Urinary bladder (tissue), 3 donors: ENCODE measurements at regions not wholly inside any gene's neighbourhood (a gene's known extent, or its start where the extent isn't known, plus 50 kb on each side); places are given as distances from the start of the nearest gene placed in this dataset.
"Not testable (repeated sequence)": the region's sequence is repeated elsewhere in the genome, so short reads cannot be mapped to it uniquely, and the experiment has no call there.

Experiments used
- DNase-seq: peaks from one replicate; pipeline ENCODE4 v3.0.0-alpha.2; 2015; ENCODE audit errors: extremely low spot score
- H3K27ac ChIP-seq: one replicate; pipeline ENCODE4 v1.5.1; 2013; ENCODE audit warnings: low read depth, mild to moderate bottlenecking, moderate library complexity
- H3K36me3 ChIP-seq: one replicate; pipeline ENCODE4 v1.6.1; 2013; ENCODE audit warnings: mild to moderate bottlenecking, moderate library complexity; ENCODE audit not compliant: insufficient read depth
- H3K4me1 ChIP-seq: one replicate; pipeline ENCODE4 v1.6.1; 2013; ENCODE audit warnings: mild to moderate bottlenecking, moderate library complexity; ENCODE audit not compliant: insufficient read depth
- H3K4me3 ChIP-seq: one replicate; pipeline ENCODE4 v1.5.1; 2013; ENCODE audit warnings: low read depth, low read length
- WGBS: extraction: QIAGEN DNeasy Blood & Tissue Kit; methylation state at CpG from one replicate; pipeline ENCODE4 v1.1.7; 2013; 5-methylcytosine and 5-hydroxymethylcytosine counted together
- donor health status: healthy with polysubstance abuse.
- donor health status: healthy.

DNA sequence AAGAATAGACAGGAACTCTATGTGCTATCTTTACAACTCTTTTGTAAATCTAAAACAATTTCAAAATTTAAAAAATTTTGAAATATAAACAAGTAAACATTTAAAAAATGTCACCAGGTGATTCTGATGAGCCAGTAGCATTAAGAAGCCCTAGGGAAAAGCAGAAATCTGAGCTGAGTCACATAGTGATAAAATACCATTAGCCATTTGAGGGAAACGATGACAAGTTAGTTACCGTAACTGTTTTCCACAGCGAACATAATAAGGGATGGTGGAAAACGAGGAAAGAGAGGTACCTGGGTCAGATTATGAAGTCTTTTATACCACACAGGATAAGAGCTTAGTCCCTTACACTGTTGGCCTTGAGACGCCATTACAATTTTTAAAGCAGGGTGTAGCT lies 55.5 kb downstream of the PRR15 start:
- Histone ChIP-seq H3K36me3 (no peaks in the 10 kb centered on the region), H3K27ac (no peak overlapping the region), H3K4me3 (no peak overlapping the region), H3K4me1 (no peaks in the 10 kb centered on the region)
- 90% methylated on average over 5 of the region's 5 CpGs for WGBS
- DNase-seq = no peak

DNA sequence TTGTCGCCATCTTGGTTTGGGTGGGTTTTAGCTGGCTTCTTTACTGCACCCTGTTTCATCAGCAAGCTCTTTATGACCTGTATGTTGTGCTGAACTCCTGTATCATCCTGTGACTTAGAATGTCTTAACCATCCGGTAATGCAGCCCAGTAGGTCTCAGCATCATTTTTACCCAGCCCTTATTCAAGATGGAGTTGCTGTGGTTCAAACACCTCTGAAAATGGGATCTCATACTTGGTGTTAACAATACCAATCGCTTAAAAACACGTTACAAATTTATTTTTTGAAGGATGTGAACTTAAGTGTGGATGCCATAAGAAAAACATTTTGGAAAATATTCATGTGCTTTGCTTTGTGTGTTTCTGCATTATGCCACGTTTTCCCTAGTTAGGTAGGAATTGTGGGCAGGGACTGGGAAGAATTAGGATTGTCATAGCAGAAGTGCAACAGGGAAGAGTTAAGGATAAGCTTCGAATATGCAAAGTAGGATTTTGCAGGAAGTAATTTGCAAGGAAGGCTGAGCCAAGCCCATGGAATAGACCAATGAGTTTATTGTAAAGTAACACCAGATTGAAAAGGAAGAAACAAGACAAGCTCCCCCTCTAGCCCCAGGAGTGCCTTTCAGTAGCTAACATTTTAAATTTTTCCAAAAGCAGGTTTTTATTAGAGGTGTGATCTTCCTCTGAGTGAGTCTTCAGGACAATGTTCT lies 56.4 kb downstream of the PRR15 start:
- 68% methylated on average over 6 of the region's 6 CpGs for WGBS
- no peaks in the 10 kb centered on the region for H3K36me3 ChIP-seq
- no peak overlapping the region for H3K4me3 ChIP-seq
- no peaks in the 10 kb centered on the region for H3K4me1 ChIP-seq
- DNase-seq = no peak
- no peak overlapping the region for H3K27ac ChIP-seq

DNA sequence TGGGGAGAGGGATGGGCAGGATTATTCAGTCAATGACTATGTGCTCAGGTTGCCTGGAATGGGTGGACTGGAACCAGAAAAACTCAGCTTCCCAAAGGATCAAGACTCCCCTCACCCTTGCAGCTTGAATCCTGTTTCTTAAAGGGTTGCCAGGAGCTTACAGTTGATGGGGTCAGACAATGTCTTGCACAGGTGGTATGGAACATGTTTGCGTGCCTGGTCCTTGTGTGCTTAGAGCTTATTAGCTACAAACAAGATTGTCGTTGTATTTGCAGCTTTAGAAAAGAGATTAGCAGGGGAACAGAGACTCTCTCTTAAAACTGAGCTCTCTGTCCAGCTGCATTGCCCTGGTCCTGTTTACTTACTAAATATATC lies 56.9 kb downstream of the PRR15 start:
- DNase-seq = no peak
- no peaks in the 10 kb centered on the region for H3K4me1 ChIP-seq
- no peaks in the 10 kb centered on the region for H3K36me3 ChIP-seq
- WGBS = 72% methylated on average over 2 of the region's 2 CpGs
- H3K27ac ChIP-seq = no peak overlapping the region
- no peak overlapping the region for H3K4me3 ChIP-seq

DNA sequence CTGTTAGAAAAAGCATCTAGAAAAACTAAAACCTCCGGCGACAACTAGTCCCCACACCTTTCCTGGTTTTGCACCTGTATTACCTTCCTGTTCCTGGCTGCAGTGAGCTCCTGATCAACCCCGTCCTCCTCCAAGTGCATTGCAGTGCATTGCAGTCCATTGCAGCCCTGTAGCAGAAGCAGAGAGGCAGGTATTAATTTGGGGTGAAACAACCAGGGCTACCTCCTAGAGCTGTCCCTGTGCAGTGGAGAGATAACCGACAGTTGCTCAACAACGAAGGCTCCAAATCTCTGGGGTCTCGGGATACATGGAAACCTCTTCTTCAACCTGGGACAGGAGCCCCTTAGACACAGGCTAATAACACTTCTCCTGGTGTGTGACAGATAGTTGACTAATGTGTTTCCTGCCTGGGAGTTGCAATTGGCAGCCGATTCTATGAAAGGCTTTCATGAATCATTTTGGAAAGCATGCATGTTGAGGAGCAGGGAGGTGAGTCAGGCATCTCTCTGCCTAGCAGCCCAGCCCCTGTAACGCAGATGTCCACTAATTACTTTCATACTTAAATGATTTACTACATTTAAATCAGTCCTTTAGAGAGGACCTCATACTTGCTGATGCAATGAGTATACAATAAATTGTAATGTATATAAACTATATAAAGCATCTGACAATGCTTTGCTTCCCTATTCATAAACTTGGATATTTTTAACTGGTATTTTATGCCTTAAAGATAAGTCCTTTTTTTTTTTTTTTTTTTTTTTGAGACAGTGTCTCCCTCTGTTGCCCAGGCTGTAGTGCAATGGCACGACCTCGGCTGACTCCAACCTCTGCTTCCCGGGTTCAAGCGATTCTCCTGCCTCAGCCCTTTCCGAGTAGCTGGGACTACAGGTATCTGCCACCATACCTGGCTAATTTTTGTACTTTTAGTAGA lies 59.0 kb downstream of the PRR15 start:
- no peak for DNase-seq
- H3K27ac ChIP-seq = no peak overlapping the region
- no peaks in the 10 kb centered on the region for H3K4me1 ChIP-seq
- WGBS = 80% methylated on average over 13 of the region's 13 CpGs
- H3K4me3 ChIP-seq = no peak overlapping the region
- no peaks in the 10 kb centered on the region for H3K36me3 ChIP-seq

DNA sequence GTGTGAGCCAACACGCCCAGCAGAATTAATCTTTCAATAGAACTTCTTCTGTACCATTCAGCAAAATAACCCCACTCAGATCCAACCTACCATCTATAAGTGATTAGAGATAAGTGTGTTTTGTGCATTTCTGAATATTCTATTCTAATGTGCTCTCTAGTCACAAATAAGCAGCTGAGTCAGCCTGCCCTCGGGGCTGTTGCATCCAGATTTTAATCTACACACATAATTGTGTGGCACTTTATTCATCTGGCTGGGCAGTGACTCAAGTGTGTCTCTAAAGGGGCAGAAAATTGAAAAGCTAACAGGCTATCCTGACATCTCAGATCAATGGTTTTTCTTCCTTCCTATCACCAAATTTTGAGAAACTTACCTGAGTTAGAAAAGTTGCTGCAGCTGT lies 60.3 kb downstream of the PRR15 start:
- Histone ChIP-seq H3K4me3 (no peak overlapping the region), H3K27ac (no peak overlapping the region), H3K36me3 (no peaks in the 10 kb centered on the region), H3K4me1 (no peaks in the 10 kb centered on the region)
- no peak for DNase-seq
- 80% methylated on average over 2 of the region's 2 CpGs for WGBS

DNA sequence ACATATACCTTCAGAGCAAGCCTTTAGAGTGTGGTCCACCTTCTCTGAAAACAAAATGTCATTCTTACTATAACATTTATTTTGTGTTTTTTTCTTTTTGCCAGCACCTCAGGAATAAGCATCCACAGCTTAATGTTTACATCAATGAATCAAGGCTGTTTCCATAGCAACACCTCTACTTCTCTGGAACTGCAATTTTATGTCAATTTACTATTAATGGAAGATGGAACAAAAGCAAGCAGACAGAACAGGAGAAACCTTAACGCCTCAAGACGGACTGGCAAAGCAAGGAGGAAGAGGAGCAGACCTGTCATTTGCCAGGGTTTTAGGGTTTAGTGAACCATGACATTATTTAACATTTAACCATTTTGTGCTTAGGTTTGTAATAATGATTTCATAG lies 63.1 kb downstream of the PRR15 start:
- Histone ChIP-seq H3K36me3 (no peaks in the 10 kb centered on the region), H3K4me1 (no peaks in the 10 kb centered on the region), H3K4me3 (no peak overlapping the region), H3K27ac (no peak overlapping the region)
- whole genome bisulfite sequencing = 74% methylated on average over 2 of the region's 2 CpGs
- no peak for DNase-seq

DNA sequence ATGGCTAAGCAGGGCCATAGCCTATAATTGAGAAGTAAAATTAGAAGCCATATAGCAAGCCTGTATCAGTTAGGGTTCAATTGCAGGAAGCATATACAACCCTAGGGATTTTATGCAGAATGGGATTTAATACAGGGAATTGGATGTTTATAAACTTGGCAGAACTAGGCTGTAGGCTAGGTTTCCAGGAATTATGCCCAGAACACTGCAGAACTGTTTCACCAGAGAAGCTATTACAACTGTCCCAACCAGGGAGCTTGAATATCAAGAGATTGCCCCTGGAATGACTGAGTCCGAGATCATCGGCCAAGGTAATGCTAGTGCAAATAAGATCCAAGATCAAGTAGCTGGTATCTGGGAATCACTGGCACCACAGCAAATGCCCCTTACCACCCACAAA lies 64.0 kb downstream of the PRR15 start:
- Histone ChIP-seq H3K27ac (no peak overlapping the region), H3K4me3 (no peak overlapping the region), H3K36me3 (no peaks in the 10 kb centered on the region), H3K4me1 (no peaks in the 10 kb centered on the region)
- WGBS = 42% methylated on average over 2 of the region's 2 CpGs
- DNase-seq = no peak

DNA sequence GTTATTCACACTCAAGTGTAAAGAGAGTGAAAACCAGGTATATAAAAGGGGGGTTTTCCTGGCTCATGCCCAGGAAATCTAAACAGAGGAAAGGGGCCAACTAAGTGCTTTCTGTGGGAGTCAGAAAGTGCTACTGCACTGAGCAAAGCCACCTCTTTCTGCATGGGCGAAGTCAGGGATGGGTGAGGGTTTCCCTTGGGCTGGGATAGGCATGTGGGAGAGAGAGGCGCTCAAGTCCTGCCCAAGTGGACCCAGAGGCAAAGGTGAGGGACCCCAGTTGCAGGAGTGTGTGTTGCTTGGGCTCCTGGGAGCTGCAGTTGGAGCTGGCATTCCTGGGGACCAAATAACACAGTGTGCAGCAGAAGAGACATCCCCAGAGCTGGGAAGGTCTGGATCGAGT lies 65.9 kb downstream of the PRR15 start:
- Histone ChIP-seq H3K36me3 (no peaks in the 10 kb centered on the region), H3K27ac (no peak overlapping the region), H3K4me1 (no peaks in the 10 kb centered on the region), H3K4me3 (no peak overlapping the region)
- no peak for DNase-seq
- 88% methylated on average over 3 of the region's 3 CpGs for WGBS

DNA sequence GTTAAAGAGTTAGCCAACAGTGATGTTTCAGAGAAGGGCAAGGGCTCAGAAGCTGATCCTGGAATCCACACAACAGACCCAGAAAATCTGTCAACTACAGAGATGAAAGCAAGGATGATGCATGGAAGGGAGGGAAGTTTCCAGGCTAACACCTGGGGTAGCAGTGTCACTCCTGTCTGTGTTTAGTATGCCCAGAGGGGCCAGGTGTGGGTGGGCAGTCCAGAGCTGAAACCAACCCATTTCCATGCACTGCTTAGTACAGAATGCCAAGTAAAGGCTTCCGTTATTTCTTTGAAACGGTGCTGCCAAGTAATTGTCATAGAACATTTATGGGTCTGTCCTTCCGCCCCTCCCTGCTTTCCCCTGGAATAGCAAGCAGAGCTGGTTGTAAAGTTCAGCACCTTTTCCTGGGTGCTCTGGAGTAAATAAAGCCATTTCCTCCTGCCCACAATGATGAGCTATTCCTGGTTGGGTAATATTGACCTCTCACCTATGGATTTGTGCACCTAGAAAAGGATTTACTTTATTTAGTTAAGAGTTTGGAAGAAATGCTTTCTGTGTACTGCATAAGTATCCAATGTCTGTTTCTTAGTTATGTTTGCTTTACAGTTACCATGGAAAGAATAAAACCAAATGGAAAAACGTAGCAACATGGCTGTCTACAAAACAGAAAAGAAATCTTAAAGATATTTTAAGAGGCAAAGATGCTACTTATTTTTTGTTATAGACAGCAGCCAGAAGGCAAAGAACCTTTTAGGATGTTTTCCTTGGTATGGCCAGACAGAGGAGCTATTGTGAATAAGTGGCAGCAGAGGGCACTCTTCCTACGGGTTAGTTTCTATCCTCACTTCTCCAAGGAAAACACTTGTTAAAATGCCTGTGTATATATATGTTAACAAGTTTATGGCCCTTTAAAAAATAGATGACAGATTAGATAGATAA lies 71.7 kb downstream of the PRR15 start:
- DNase-seq, H3K27ac ChIP-seq, H3K4me1 ChIP-seq, H3K4me3 ChIP-seq, H3K36me3 ChIP-seq: not testable (repeated sequence)
- WGBS = 9% methylated on average over 5 of the region's 5 CpGs

DNA sequence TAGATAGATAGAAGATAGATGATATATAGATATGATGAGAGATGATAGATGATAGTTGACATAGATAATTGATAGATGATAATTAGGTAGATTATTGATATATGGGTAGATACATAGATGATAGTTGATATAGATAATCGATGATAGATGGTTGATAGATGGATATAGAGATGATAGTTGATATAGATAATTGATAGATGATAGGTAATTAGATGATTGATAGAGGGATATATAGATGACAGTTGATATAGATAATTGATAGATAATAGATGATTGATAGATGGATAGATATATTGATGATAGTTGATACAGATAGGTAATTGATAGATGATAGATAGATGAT lies 72.3 kb downstream of the PRR15 start:
- no peaks in the 10 kb centered on the region for H3K4me1 ChIP-seq
- WGBS = 69% methylated on average over 1 of the region's 1 CpG

DNA sequence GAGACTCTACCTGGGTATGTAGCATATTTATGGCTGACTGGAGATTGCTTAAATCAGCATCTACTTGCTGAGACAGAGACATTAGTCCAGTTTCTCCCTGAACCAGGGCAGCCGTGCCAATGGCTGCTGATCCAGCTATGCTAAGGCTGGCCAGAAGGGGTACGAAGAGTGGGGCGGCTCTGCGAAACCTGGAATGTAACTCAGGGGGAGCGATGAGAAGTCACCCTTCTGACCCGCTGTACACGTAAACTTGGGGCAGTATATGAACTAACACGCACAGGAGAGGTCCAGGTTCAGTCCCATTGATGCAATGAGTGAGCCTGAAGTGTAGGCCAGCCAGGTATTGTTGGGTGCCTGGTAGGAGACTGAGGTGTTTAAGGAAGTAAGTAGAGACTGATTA lies 73.7 kb downstream of the PRR15 start:
- DNase-seq = no peak
- H3K4me1 ChIP-seq = no peaks in the 10 kb centered on the region
- no peak overlapping the region for H3K27ac ChIP-seq
- H3K36me3 ChIP-seq = no peaks in the 10 kb centered on the region
- 97% methylated on average over 8 of the region's 8 CpGs for WGBS
- H3K4me3 ChIP-seq = no peak overlapping the region

More for the DNA sequence above, 72.3 kb downstream of the PRR15 start:
- no peaks in the 10 kb centered on the region for H3K36me3 ChIP-seq
- no peak for DNase-seq
- no peak overlapping the region for H3K4me3 ChIP-seq
- H3K27ac ChIP-seq = no peak overlapping the region

DNA sequence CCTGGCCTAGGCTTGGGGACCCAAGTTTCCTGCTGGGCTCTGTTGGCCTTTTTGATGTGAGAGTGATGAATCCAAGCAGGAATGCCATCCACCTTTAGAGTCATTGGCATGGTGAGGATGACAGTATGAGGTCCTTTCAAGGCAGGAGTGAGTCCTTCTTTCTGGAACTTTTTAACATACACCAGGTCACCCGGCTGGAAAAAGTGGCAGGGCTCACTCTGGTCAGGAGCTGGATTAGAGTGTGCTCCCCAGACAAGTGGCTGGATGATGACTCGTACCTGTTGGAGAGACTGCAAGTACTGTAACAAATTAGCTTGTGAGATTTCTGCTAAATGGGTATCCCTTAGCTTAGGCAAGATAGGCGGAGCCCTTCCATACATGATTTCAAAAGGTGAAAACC lies 75.2 kb downstream of the PRR15 start:
- H3K27ac ChIP-seq, H3K36me3 ChIP-seq, DNase-seq, H3K4me3 ChIP-seq, H3K4me1 ChIP-seq: not testable (repeated sequence)
- 99% methylated on average over 3 of the region's 3 CpGs for WGBS

DNA sequence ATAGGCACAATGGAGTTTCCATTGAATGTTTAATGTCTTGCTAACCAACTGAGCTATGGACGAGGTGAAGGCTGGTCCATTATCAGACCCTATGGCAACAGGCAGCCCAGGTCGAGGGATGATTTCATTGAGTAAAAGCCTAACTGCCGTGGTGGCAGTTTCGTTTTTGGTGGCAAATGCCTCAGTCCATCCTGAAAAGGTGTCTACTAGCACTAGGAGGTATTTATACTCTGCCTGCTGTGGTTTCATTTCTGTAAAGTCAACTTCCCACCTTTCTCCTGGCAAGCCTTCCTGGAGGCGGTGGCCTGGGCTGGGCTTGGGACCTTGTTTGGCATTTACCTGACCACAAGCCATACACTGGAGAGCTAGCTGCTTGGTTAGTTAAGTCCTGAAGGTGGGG lies 75.8 kb downstream of the PRR15 start:
- Histone ChIP-seq H3K27ac (no peak overlapping the region), H3K36me3 (no peaks in the 10 kb centered on the region), H3K4me3 (no peak overlapping the region), H3K4me1 (no peaks in the 10 kb centered on the region)
- no peak for DNase-seq
- WGBS = 93% methylated on average over 5 of the region's 5 CpGs
